ENCODE measurements at regions not wholly inside any gene's neighbourhood (a gene's known extent, or its start where the extent isn't known, plus 50 kb on each side); places are given as distances from the start of the nearest gene placed in this dataset.

DNA sequence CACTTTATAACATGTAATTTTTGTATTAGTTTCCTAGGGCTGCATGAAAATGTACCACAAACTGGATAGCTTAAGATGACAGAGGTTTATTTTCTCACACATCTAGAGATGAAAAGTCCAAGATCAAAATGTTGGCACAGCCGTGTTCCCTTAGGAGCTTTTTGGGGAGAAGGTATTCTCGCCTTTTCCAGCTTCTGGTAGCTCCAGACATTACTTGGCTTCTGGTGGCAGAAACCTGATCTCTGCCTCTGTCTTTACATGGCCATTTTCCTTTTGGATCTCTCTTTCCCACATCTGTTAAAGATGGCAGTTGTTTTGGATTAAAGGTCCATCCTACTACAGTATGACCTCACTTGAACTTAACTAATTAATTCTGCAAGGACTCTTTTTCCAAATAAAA is 885.7 kb upstream of the CDH8 start:
- DNase-seq: no peak

DNA sequence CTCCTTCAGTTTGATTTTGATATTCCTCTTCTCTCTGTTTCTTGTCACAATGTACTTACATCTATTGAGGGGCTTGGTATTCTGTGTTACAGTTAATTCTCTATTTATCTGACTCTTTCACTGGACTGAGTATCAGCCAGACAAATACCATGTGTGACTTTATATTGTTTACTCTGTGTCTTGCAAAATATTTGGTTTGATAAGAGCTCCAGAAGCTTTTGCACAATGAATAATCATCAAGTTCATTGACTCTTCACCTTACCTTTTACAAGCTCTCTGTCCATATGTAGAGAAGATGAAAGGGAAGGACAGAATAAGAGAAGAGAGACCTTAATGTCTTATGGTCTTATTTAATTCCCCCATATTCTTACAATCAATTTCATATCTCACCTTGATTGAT is 877.7 kb upstream of the CDH8 start:
- DNase-seq: no peak

DNA sequence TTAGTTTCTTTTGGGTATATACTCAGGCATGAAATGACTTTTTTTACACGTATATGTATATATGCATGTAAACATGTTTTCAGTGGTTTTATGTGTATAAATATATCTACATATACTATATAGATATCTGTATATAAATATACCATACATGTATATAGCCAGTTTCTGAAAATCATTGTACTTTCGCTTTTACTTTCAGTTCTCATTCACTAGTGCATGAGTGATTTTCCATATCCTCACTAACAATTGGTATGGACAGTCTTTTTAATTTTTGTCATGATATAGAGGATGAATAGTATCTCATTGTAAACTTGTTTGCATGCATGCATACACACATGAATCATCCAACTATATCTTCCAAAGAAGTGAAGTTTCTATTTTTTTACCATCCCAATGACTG is 877.1 kb upstream of the CDH8 start:
- DNase-seq: no peak

DNA sequence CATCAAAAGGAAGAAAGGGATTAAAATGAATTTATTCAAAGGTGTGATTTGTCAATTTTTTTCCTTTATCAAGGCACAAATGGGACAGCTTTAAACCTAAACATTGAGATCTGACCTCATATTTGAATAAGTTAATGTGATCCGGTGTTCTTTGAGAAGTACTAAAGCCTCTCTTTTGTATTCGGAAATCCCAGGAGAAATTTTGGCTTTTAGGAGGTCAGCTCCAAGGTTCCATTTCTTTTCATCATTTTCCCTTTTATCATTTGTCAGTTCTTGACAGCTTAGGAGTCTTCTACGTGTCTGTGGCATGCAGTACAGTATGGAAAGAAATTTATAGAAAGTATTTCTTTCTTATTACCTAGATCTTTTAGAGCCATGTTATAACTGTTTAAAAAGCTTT is 873.4 kb upstream of the CDH8 start:
- no peak for DNase-seq

DNA sequence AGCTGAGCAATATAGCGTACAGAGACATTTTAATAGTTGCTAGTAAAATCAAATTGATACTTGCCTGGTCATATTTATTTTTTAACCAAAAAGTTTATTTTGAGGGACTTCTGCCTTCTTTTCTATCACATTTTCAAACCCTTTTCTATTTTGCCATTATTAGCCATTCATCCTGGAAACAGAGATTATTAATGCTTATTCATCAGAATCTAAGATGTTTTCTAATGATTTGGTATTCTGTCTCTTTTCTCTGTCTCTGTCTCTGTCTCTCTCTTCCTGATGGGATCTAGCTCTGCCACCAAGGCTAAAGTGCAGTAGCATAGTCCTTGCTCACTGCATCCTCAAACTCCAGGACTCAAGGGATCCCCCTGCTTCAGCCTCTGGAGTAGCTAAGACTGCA is 871.3 kb upstream of the CDH8 start:
- DNase-seq: no peak

DNA sequence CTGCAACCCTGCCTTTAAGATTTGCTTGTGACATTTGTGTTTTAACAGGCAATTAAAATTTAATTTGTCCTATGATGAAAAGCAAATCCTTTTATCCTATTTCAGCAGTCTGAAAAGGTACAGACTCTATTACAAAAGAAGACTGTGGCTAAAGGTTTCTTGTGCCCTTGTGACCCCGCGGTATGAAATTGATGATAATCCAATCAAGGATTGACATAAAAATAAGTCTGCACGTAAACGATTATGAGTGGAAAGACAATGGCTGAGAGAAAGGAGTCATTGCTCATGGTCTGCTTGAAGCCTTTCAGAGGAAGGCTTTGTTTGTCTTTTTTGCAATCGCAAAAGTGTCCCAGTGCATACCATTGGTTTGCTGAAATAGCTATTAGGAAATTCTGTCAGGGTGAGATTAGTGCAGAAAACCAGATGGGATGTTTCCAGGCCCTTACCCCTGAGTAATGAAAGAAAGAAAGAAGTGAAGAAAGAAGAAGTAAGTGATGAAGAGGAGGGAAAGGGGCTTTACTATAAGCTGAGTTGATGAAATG is 867.8 kb upstream of the CDH8 start:
- DNase-seq: no peak

DNA sequence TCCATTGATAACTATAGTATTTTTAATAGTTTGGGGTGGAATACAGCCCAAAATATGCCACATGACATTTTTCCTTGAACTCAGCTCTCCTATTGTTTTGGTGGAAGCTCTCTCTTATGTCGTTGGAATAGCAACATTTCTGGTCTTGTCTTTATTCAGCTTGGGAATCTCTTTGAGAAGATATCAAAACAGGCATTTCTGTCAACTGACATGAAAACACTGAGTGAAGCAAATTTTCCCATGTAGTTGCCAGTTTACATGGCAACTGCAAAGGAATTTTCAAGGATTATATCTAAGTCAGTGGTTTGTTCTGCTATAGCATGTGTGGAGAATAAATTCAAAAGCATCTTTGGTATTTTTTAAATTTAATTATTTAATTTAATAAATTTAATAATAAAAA is 863.5 kb upstream of the CDH8 start:
- no peak for DNase-seq

DNA sequence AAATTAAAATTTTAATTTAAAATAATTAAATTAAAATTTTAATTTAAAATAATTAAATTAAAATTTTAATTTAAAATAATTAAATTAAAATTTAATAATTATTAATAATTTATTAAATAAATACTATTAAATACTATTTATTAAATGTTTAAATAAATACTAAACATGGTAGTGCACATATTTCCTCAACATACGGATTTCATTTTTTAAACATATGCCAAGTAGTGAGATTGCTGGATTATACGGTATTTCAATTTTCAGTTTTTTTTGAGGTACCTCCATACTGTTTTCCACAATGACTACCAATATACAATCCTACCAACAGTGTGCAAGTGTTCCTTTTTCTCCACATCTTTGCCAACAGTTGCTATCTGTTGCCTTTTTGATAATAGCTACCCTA is 852.9 kb upstream of the CDH8 start:
- no peak for DNase-seq

DNA sequence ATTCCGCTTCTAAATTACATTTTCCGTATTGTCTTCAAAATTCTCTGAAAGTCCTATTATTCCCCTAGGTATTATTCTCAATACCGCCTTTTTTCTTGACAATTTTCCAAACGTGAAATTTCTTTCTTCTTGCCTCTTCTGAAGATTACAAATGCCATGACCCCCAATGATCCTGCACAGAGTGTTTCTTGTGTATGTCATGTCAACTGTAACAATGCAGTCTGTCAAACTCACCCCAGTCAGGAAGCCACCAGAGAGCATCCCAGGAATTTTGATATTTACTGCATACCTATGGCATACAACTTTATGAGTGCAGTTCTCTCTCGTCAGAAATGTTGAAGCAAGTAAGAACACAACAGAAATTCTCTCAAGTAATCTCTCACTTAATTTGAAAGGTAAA is 847.3 kb upstream of the CDH8 start:
- no peak for DNase-seq

DNA sequence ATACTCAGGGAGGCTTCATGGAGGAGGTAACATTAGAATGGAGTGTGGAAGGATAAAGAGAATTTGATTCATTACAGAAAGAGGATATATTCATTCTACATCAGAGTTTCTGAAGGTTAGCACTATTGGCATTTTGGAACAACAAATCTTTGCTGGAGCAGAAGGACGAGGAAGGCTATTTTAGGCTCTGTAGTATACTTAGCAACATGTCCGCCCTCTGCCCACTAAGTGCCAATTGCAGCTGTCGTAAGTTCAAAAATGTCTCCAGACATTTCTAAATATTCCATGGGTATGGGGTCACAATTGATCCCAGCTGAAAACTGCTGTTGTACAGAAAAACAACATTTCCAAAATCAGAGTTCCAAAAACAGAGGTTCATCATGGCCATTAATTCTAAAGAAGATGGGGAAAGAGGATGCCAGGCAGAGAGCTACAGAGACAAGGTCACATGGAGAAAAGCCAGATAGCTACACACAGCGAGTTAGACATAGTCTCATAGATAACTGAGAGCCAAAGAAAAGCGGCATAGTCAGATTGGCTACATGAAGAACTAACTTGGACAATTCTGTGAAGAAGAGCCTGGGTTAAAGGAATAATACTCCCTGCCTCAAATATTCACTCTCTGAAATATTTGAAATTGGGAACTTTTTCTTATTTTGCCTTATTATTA is 846.4 kb upstream of the CDH8 start:
- DNase-seq: no peak

DNA sequence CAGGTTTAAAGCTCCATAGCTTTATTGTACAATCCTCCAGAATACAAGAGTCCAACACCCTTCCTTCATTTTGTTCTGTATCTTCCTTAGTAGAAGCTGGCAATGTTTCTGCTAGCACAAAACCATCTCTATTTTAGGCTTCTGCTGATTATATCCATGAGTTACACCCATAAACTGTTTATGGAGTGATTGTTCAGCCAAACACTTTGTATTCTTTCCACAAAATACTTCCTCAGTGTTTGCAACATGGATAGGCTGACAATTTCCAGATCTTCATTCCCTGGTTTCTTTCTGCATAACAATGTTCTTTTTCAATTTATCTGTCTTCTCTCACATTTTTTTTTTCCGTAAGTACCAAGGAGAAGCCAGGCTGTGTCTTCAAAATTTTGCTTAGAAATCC is 839.9 kb upstream of the CDH8 start:
- no peak for DNase-seq

DNA sequence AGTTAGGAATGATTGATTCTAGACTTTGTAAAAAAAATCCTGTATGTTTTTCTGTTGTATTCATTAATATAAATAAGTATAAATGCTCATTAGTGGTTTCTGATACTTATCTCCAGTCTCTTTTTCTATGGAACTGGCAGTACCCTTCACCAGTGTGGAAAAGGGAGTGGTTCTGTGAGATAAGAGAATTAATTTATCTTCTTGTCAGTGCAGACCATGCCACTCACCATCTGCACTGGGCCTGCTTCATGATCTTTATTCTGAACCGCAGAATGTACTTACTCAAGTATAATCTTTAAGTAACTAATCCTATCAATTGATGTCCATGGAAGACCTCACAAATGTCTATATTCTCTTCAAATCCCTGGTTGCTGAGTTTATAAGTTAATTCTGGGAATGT is 836.1 kb upstream of the CDH8 start:
- DNase-seq: no peak

DNA sequence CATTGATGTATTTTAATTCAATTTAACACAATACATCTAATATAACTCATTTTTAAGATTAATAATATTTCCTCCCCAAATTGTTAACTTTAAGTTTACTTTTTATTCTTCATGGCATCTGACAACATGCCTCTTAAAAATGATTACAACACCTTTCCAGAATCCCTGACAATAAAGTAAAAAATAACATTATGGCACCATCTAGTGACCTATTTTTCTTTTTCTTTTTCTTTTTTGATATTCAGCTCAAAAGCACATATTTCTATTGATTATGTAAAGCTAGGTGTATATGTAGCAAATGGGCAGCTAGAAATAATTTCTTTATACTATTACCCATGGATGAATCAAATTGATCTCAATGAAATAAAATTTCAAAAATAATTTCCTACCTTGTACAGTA is 834.3 kb upstream of the CDH8 start:
- DNase-seq: no peak

DNA sequence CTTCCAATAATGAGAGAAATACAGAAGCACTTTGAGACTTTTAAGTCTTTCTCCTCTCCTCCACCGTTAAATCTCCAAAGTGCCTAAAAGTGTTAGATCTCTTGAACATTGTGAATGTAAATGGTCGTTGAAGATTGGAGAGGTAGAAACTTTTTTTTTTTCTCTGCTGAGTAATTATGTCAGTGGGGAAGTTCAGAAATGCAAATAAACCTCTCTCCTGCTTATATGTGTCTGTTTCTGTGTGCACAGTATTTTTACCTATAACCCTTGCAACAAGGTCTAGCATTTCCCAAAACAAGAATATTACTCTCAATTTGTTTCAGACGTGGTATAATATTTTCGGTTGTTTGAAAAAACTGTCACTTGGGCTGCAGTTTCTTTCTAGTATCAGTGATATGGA is 833.6 kb upstream of the CDH8 start:
- DNase-seq: no peak

DNA sequence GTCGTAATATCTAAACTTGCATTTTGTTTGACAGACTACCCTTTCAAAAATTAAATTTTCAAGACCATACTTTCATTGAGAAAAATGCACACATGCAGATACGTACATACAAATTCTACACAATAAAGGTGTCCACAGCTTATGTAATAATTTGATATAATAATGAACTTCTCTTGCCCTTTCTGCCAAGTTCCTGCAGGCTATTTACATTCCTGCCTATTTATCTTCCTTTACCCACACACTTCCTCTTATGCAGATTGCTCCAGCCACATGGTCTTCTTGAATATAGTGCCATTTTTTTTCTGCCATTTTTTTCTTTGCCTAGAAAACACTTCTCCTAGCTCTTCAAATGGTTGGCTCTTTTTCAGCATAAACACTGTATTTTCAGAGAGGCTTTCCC is 826.9 kb upstream of the CDH8 start:
- DNase-seq: no peak

DNA sequence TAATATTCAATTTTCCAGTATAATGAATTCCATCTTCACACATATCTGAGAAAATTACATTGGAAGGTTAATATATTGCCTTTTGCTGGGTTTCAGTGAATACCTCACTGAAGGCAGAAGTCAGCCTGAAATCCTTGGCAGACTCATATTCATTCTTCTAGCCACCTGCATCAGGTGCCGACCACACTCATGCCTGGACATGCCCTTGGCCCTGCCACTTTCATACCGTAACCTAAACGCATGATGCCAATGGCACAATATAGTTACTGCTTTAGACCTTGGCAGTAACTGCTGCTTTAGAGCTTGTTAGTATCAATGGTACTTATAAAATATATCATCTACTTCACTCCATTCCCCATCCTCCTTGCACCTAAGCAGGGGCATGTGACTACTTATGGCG is 817.6 kb upstream of the CDH8 start:
- no peak for DNase-seq

DNA sequence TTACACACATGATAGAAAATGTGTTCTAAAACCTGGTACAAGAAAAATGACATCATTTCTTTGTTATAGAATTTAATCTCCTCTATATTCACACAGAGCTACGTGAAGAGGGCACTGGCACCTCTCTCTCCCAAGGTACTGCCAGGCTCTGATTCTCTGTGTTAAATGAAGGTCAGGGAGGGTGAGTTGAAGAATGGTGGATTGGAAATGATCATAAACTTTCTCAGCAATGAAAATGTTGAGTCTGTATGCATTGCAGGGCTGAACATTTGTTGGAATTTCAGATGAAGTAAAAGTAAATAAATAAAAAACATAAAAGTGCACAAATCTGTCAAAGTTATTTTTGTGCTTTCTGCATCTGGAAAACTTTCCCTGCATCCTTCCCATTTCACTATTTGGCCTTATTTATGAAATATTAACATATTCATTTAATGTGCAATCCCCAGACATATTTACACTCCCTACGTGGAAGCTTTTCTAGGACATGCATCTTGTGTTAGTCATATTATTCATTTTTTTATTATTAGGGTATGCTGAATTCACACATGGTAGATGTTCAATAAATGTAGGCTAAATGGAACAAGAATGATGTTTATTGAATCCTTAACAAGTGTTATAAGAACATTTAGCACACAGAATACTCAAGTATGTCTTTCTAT is 810.3 kb upstream of the CDH8 start:
- DNase-seq: no peak

DNA sequence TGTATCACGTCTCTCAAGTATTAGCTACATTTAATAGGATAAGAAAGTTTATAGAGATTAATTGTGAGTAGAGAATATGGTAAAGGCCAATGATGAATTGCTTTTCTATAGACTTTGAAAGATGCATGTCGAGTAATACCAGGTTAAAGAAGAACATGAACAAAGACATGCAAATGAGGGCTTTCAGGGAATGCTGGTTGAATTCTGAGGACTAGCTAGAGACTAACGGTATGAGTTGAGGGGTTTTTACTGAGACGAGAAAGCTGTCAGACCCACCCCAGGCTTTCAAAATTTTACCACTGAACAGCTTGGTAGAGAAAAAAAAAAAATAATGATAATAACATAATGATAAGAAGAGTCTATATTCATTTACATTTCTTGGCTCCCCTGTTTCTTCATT is 796.0 kb upstream of the CDH8 start:
- DNase-seq: no peak

DNA sequence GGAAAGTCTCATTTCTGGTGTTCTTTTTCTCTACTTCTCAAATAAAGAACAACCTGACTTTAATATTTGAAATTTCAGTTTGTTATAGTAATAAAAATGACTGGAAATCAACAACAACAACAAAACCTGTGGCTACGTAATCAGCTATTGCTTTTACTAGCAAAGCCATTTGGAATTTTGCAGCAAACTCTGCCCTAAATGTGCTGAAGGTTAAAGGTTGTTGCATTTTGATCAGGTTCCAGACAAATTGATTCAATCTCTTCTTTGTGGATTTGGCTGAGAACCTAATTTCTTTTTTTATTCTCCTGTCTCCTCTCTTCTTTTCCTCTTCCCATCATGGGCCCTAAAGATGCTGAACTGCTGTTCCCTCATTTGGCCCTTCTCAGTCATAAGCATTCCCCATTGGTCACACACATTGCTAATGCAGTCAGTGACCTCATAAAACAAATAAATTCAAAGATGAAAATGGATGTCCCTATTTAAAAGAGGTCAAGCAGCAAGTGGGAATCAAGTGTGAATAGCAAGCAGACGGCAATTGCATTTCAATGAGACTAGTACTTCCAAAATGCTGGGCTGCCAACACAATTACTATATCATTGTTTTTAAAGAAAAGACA is 795.1 kb upstream of the CDH8 start:
- DNase-seq: no peak

DNA sequence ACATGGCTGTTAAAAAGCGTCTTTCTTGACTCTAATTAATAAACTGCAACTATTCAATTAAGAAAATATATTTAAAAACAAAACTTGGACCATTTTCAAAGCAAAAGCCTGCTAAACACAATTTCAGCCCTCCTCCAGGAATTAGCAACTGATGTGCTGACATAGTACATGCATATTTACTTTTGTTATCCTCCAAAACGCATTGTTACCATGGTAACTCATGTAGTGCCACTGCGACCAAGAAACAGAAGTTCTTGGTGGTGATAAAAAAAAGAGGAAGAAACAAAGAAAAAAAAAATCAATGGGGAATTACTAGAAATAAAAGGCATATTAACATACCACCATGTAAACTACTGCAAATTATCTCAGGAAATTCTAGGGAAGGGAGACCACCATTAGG is 793.4 kb upstream of the CDH8 start:
- no peak for DNase-seq

DNA sequence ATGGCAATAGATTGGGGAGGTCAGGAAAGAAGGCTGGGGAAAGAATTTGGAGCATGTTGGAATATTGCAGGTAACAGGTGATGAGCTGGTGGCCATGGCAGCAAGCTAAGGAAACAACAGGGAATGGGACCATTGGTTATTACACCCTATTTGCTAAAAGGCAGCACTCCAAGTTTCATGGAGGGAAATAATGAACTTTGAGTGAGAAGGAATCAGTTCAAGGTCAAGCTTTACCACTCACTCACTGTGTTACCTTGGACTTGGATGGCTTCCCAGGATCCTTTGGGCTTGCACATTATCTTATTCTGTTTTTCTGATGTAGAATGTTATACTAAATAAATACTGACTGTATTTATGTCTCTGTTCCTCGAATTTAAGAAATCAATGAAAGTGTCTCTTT is 792.8 kb upstream of the CDH8 start:
- DNase-seq: no peak

DNA sequence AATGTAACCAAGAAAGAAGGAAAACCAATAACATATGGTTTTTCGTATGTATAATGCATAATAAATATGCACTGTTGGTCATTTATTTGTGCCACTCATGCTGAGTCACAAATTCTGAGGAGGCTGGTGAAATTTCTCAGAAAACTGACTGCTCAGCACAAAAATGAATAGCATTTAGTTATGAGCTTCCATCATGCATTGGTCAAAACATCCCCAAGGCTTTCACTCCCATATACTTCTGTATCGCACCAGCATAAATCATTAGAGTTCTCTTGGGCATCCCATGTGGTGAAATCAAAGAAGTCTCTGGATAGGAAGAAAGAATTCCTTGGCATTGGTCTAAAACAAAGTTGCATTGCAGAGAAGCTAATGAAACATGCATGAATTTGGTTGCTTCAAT is 785.6 kb upstream of the CDH8 start:
- no peak for DNase-seq

DNA sequence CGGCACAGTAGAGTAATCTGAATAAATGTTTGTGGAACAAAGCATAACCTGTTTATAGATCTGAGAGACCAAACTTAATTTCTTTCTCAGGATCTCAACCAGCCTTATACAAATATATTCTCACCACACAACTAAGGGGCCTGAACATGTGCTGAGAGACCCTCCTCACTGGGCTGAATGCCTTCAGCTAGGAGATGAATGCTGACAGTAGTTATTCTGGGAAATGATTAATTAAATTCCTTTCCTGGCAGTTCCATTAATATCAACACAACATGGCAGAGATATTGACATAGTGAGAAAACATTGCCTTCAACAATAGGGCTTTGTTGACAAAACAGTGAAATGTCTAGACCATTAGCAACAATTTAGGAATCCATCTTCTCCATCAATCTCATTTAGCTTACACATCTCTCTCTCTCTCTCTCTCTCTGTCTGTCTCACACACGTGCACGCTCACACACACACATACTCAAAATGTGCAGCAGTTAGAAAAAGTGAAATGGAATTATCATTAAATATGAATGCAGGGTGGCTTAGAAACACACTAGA is 780.8 kb upstream of the CDH8 start:
- DNase-seq: no peak

DNA sequence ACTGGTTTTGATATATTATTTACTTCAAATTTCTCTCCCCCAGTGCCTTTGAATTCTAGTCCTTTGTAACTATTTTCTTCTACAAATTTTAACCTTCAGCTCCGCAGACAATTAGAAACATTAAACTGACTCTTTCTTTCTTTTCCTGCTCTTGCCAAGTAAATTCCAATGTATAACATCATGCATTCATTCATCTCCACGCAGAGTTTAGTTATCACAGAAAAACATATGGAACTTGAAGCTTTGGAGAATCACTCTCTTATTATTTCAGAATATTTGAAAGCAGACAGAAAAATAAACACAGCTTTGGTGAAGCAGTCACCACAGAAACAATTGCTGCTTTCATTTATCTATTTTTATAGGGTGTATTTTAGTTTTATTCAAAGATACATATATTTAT is 778.7 kb upstream of the CDH8 start:
- no peak for DNase-seq
